ENCODE measurements at regions not wholly inside any gene's neighbourhood (a gene's known extent, or its start where the extent isn't known, plus 50 kb on each side); places are given as distances from the start of the nearest gene placed in this dataset.

- 86 to 90% (median 86%) methylated on average over 5 to 7 of the region's 7 CpGs for WGBS, 3 donors
- H3K36me3 ChIP-seq (ENCODE audit: control insufficient read depth in 3 of 3, insufficient read depth in 2 of 3, low read depth in 1 of 3, low read length in 3 of 3): no peaks in the 10 kb centered on the region
- no peak for FAIRE-seq
These were observed 92.9 kb upstream of the PCBD1 start for GRCh38 chr10:70981171-70981836.

GRCh38 chr10:70981936-70982335, 93.6 kb upstream of the PCBD1 start:
- Histone ChIP-seq H3K4me1 (ENCODE audit: control insufficient read depth in 3 of 3, insufficient read depth in 2 of 3, low read depth in 1 of 3, low read length in 2 of 3) (peaks cover 0 to 42% (median 0%) of the 10 kb centered on the region in 3 donors), H3K4me3 (ENCODE audit: low read depth in 1 of 3, low read length in 3 of 3) (no peak overlapping the region), H3K27me3 (ENCODE audit: control insufficient read depth in 3 of 3, insufficient read depth in 3 of 3, low read length in 3 of 3) (no peaks in the 10 kb centered on the region), H3K27ac (ENCODE audit: low read depth in 1 of 3, low read length in 2 of 3) (peak overlapping the region in 2 of 3 donors; percentile 12 to 80), H3K36me3 (ENCODE audit: control insufficient read depth in 3 of 3, insufficient read depth in 2 of 3, low read depth in 1 of 3, low read length in 3 of 3) (no peaks in the 10 kb centered on the region), H3K9me3 (ENCODE audit: control insufficient read depth in 2 of 2, insufficient read depth in 1 of 2, low read depth in 1 of 2, low read length in 1 of 2) (peaks cover 0 to 7% of the 10 kb centered on the region in 2 donors)
- no peak for FAIRE-seq
- DNase-seq: no peak
- WGBS, 3 donors: 90 to 94% (median 93%) methylated on average over 5 to 6 of the region's 6 CpGs

More at GRCh38 chr10:70981171-70981836, 92.9 kb upstream of the PCBD1 start:
- H3K27me3 ChIP-seq (ENCODE audit: control insufficient read depth in 3 of 3, insufficient read depth in 3 of 3, low read length in 3 of 3): no peaks in the 10 kb centered on the region
- H3K4me3 ChIP-seq (ENCODE audit: low read depth in 1 of 3, low read length in 3 of 3): no peak overlapping the region
- H3K27ac ChIP-seq (ENCODE audit: low read depth in 1 of 3, low read length in 2 of 3): no peak overlapping the region
- DNase-seq: no peak
- H3K4me1 ChIP-seq (ENCODE audit: control insufficient read depth in 3 of 3, insufficient read depth in 2 of 3, low read depth in 1 of 3, low read length in 2 of 3): peaks cover 0 to 36% (median 0%) of the 10 kb centered on the region in 3 donors
- H3K9me3 ChIP-seq (ENCODE audit: control insufficient read depth in 2 of 2, insufficient read depth in 1 of 2, low read depth in 1 of 2, low read length in 1 of 2): peaks cover 0 to 7% of the 10 kb centered on the region in 2 donors

DNA sequence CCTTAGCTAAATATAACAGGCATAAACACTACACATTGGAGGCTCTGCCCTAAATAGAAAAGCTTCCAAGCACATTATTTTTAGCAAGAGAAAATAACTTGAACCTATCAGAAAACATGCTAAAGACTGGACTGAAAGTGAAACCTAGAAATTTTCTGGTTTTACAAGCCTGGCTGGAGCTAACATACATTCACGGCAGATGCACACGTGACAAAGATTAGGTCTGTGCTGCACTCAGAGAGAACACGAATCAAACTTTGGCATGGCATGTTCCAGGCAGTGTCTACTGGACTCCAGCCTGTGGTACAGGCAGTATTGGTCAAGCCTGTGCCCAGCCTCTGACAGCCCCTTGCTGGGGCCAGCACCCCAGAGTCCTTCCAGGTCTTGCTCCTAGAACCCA, 94.1 kb upstream of the PCBD1 start:
- Histone ChIP-seq H3K4me3 (ENCODE audit: low read depth in 1 of 3, low read length in 3 of 3) (no peak overlapping the region), H3K36me3 (ENCODE audit: control insufficient read depth in 3 of 3, insufficient read depth in 2 of 3, low read depth in 1 of 3, low read length in 3 of 3) (no peaks in the 10 kb centered on the region), H3K27me3 (ENCODE audit: control insufficient read depth in 3 of 3, insufficient read depth in 3 of 3, low read length in 3 of 3) (no peaks in the 10 kb centered on the region), H3K9me3 (ENCODE audit: control insufficient read depth in 2 of 2, insufficient read depth in 1 of 2, low read depth in 1 of 2, low read length in 1 of 2) (peaks cover 0 to 7% of the 10 kb centered on the region in 2 donors), H3K27ac (ENCODE audit: low read depth in 1 of 3, low read length in 2 of 3) (peak overlapping the region in 2 of 3 donors; percentile 12 to 80), H3K4me1 (ENCODE audit: control insufficient read depth in 3 of 3, insufficient read depth in 2 of 3, low read depth in 1 of 3, low read length in 2 of 3) (peaks cover 0 to 47% (median 0%) of the 10 kb centered on the region in 3 donors)
- DNase-seq (peak; percentile 62 to 81), FAIRE-seq (no peak)
- WGBS, 3 donors: 6 to 27% (median 14%) methylated on average over 3 of the region's 3 CpGs

DNA sequence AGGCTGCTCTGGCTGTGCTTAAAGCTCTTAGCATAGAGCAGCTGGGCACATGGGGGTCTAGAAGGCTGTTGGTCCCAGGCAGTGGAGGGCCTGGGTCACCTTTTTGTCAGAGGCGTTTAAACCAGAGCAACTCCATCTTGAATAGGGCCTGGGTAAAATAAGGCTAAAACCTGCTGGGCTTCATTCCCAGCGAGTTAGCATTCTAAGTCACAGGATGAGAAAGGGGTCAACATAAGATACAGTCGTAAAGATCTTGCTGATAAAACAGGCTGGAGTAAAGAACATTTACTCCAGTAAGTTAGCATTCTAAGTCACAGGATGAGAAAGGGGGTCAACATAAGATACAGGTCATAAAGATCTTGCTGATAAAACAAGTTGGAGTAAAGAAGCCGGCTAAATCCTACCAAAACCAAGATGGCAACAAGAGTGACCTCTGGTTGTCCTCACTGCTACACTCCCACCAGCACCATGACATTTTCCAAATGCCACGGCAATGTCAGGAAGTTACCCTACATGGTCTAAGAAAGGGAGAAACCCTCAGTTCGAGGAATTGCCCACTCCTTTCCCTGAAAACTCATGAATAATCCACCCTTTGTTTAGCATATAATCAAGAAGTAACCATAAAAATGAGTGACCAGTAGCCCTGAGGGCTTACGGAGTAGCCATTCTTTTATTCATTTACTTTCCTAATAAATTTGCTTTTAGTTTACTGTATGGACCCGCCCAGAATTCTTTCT, 96.8 kb upstream of the PCBD1 start:
- Histone ChIP-seq H3K36me3 (ENCODE audit: control insufficient read depth in 3 of 3, insufficient read depth in 2 of 3, low read depth in 1 of 3, low read length in 3 of 3) (no peaks in the 10 kb centered on the region), H3K9me3 (ENCODE audit: control insufficient read depth in 2 of 2, insufficient read depth in 1 of 2, low read depth in 1 of 2, low read length in 1 of 2) (peaks cover 0 to 7% of the 10 kb centered on the region in 2 donors), H3K4me1 (ENCODE audit: control insufficient read depth in 3 of 3, insufficient read depth in 2 of 3, low read depth in 1 of 3, low read length in 2 of 3) (peaks cover 0 to 56% (median 0%) of the 10 kb centered on the region in 3 donors), H3K4me3 (ENCODE audit: low read depth in 1 of 3, low read length in 3 of 3) (no peak overlapping the region), H3K27ac (ENCODE audit: low read depth in 1 of 3, low read length in 2 of 3) (peak overlapping the region in 1 of 3 donors; percentile 85), H3K27me3 (ENCODE audit: control insufficient read depth in 3 of 3, insufficient read depth in 3 of 3, low read length in 3 of 3) (no peaks in the 10 kb centered on the region)
- peak in 1 of 2 donors; percentile 26 for DNase-seq
- no peak for FAIRE-seq
- WGBS, 3 donors: 72 to 90% (median 87%) methylated on average over 8 of the region's 8 CpGs

DNA sequence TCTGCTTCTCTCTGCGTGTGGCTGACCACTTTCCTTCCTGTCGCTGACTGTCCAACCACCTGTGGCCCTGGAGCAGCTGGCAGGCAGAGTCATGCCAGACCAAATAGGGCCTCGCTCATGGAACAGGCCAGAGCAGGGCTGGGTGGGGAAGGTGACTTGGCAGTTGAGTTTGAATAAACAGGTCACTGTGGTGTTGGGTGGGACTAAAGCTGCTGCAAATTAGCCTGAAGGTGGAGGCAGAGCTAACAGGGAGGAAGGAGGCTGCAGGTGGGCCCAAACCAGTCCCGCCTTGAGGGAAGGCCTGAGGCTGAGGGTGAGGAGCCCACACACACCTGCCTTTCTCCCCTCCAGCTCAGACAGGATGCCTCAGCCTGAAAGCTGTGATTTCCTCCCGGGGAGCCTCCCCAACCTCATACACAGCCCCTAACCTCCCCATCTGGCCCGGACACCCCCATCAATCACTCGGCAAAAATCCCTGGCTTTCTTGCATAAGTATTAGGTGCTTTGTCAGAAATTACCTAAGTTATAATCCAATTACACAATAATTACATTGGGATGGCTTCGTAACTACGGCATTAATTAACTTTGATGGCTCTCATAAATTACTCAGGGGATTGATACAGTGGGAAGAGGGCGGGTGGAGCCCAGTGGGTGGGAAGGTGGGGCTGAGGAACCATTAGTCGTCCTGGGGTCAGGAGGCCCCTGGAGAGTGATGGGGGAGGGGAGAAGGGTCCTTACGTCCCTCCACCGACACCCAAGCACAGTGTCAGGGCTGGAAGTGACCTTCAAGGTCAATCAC, 97.7 kb upstream of the PCBD1 start:
- H3K36me3 ChIP-seq (ENCODE audit: control insufficient read depth in 3 of 3, insufficient read depth in 2 of 3, low read depth in 1 of 3, low read length in 3 of 3): no peaks in the 10 kb centered on the region
- peak overlapping the region in 1 of 3 donors; percentile 85 for H3K27ac ChIP-seq (ENCODE audit: low read depth in 1 of 3, low read length in 2 of 3)
- peaks cover 0 to 10% of the 10 kb centered on the region in 2 donors for H3K9me3 ChIP-seq (ENCODE audit: control insufficient read depth in 2 of 2, insufficient read depth in 1 of 2, low read depth in 1 of 2, low read length in 1 of 2)
- H3K27me3 ChIP-seq (ENCODE audit: control insufficient read depth in 3 of 3, insufficient read depth in 3 of 3, low read length in 3 of 3): no peaks in the 10 kb centered on the region
- peaks cover 0 to 57% (median 0%) of the 10 kb centered on the region in 3 donors for H3K4me1 ChIP-seq (ENCODE audit: control insufficient read depth in 3 of 3, insufficient read depth in 2 of 3, low read depth in 1 of 3, low read length in 2 of 3)
- DNase-seq (peak; percentile 25 to 53), FAIRE-seq (no peak)
- no peak overlapping the region for H3K4me3 ChIP-seq (ENCODE audit: low read depth in 1 of 3, low read length in 3 of 3)
- WGBS, 3 donors: 38 to 61% (median 54%) methylated on average over 13 of the region's 13 CpGs

GRCh38 chr10:70986623-70986950, 98.2 kb upstream of the PCBD1 start:
- peak in 1 of 2 donors; percentile 89 for DNase-seq
- Histone ChIP-seq H3K27ac (ENCODE audit: low read depth in 1 of 3, low read length in 2 of 3) (peak overlapping the region in 1 of 3 donors; percentile 85), H3K27me3 (ENCODE audit: control insufficient read depth in 3 of 3, insufficient read depth in 3 of 3, low read length in 3 of 3) (no peaks in the 10 kb centered on the region), H3K4me3 (ENCODE audit: low read depth in 1 of 3, low read length in 3 of 3) (no peak overlapping the region), H3K9me3 (ENCODE audit: control insufficient read depth in 2 of 2, insufficient read depth in 1 of 2, low read depth in 1 of 2, low read length in 1 of 2) (peaks cover 0 to 14% of the 10 kb centered on the region in 2 donors), H3K36me3 (ENCODE audit: control insufficient read depth in 3 of 3, insufficient read depth in 2 of 3, low read depth in 1 of 3, low read length in 3 of 3) (no peaks in the 10 kb centered on the region), H3K4me1 (ENCODE audit: control insufficient read depth in 3 of 3, insufficient read depth in 2 of 3, low read depth in 1 of 3, low read length in 2 of 3) (peaks cover 0 to 57% (median 0%) of the 10 kb centered on the region in 3 donors)
- 61 to 81% (median 71%) methylated on average over 7 of the region's 7 CpGs for WGBS, 3 donors
- FAIRE-seq: no peak

- Histone ChIP-seq H3K9me3 (ENCODE audit: control insufficient read depth in 2 of 2, insufficient read depth in 1 of 2, low read depth in 1 of 2, low read length in 1 of 2) (peaks cover 0 to 7% of the 10 kb centered on the region in 2 donors), H3K4me3 (ENCODE audit: low read depth in 1 of 3, low read length in 3 of 3) (no peak overlapping the region), H3K27ac (ENCODE audit: low read depth in 1 of 3, low read length in 2 of 3) (peak overlapping the region in 1 of 3 donors; percentile 85), H3K4me1 (ENCODE audit: control insufficient read depth in 3 of 3, insufficient read depth in 2 of 3, low read depth in 1 of 3, low read length in 2 of 3) (peaks cover 0 to 49% (median 0%) of the 10 kb centered on the region in 3 donors), H3K27me3 (ENCODE audit: control insufficient read depth in 3 of 3, insufficient read depth in 3 of 3, low read length in 3 of 3) (no peaks in the 10 kb centered on the region), H3K36me3 (ENCODE audit: control insufficient read depth in 3 of 3, insufficient read depth in 2 of 3, low read depth in 1 of 3, low read length in 3 of 3) (no peaks in the 10 kb centered on the region)
- WGBS, 3 donors: 84 to 91% (median 85%) methylated on average over 15 to 16 of the region's 16 CpGs
- no peak for FAIRE-seq
- no peak for DNase-seq
These were observed 99.2 kb upstream of the PCBD1 start for GRCh38 chr10:70987396-70988130.
